Mesodermal cell (in vitro differentiated cells): ENCODE measurements at regions not wholly inside any gene's neighbourhood (a gene's known extent, or its start where the extent isn't known, plus 50 kb on each side); places are given as distances from the start of the nearest gene placed in this dataset.

ENCODE experiments used
- H3K27ac ChIP-seq: 2 replicates; pipeline ENCODE4 v1.7.0; 2013; ENCODE audit warnings: mild to moderate bottlenecking, low read depth, low read length, moderate library complexity; ENCODE audit not compliant: severe bottlenecking
- H3K36me3 ChIP-seq: 2 replicates; pipeline ENCODE4 v1.7.1; 2013; ENCODE audit warnings: mild to moderate bottlenecking, low read length, moderate library complexity; ENCODE audit not compliant: control insufficient read depth, insufficient read depth
- H3K4me1 ChIP-seq: one replicate; pipeline ENCODE4 v1.7.1; 2013; ENCODE audit warnings: mild to moderate bottlenecking, low read length; ENCODE audit not compliant: insufficient read depth, control insufficient read depth, poor library complexity, severe bottlenecking
- H3K4me3 ChIP-seq: 2 replicates; pipeline ENCODE4 v1.7.0; 2013; ENCODE audit warnings: low read length, control low read depth, mild to moderate bottlenecking; ENCODE audit not compliant: insufficient read depth, poor library complexity, severe bottlenecking; ENCODE audit errors: extremely low read depth
- H3K9me3 ChIP-seq: 2 replicates; pipeline ENCODE4 v1.7.1; 2013; ENCODE audit warnings: mild to moderate bottlenecking, low read length, moderate library complexity; ENCODE audit not compliant: control insufficient read depth
- WGBS, 2 experiments: methylation state at CpG; one replicate each; pipeline ENCODE4 v1.1.5; 2013; ENCODE audit warnings: missing lambda C conversion rate in 2 of 2; ENCODE audit not compliant: insufficient coverage in 2 of 2; 5-methylcytosine and 5-hydroxymethylcytosine counted together

GRCh38 chr21:16011719-16012118 is 281.9 kb downstream of the USP25 start:
- Histone ChIP-seq H3K27ac (no peak overlapping the region), H3K9me3 (no peaks in the 10 kb centered on the region), H3K36me3 (no peaks in the 10 kb centered on the region), H3K4me1 (no peaks in the 10 kb centered on the region), H3K4me3 (no peak overlapping the region)
- WGBS, 2 experiments: 100% methylated on average over 2 of the region's 4 CpGs; no CpG with 5 or more reads in 1 of the 2 experiments

GRCh38 chr21:16013570-16013969 is 283.8 kb downstream of the USP25 start:
- no peaks in the 10 kb centered on the region for H3K9me3 ChIP-seq
- WGBS, 2 experiments: 100% methylated on average over 1 of the region's 2 CpGs; no CpG with 5 or more reads in 1 of the 2 experiments
- H3K4me3 ChIP-seq: no peak overlapping the region
- H3K27ac ChIP-seq: no peak overlapping the region
- no peaks in the 10 kb centered on the region for H3K4me1 ChIP-seq
- no peaks in the 10 kb centered on the region for H3K36me3 ChIP-seq

- no peak overlapping the region for H3K27ac ChIP-seq
- no peaks in the 10 kb centered on the region for H3K9me3 ChIP-seq
- H3K4me1 ChIP-seq: no peaks in the 10 kb centered on the region
- no peaks in the 10 kb centered on the region for H3K36me3 ChIP-seq
- H3K4me3 ChIP-seq: no peak overlapping the region
- no CpG with 5 or more reads among the region's 2 CpGs for WGBS, 2 experiments
Observed at GRCh38 chr21:16020878-16021277, 291.1 kb downstream of the USP25 start.

GRCh38 chr21:16022116-16022515 is 292.3 kb downstream of the USP25 start:
- Histone ChIP-seq H3K9me3 (no peaks in the 10 kb centered on the region), H3K4me1 (no peaks in the 10 kb centered on the region), H3K4me3 (no peak overlapping the region), H3K27ac (no peak overlapping the region), H3K36me3 (no peaks in the 10 kb centered on the region)
- 90 to 91% methylated on average over 3 of the region's 4 CpGs for WGBS, 2 experiments

GRCh38 chr21:16022921-16023320 is 293.1 kb downstream of the USP25 start:
- H3K9me3 ChIP-seq: no peaks in the 10 kb centered on the region
- H3K4me1 ChIP-seq: no peaks in the 10 kb centered on the region
- no peak overlapping the region for H3K27ac ChIP-seq
- 86 to 94% methylated on average over 3 of the region's 3 CpGs for WGBS, 2 experiments
- H3K4me3 ChIP-seq: no peak overlapping the region
- H3K36me3 ChIP-seq: no peaks in the 10 kb centered on the region

- no CpG with 5 or more reads among the region's 2 CpGs for WGBS, 2 experiments
- Histone ChIP-seq H3K4me1 (no peaks in the 10 kb centered on the region), H3K36me3 (no peaks in the 10 kb centered on the region), H3K9me3 (no peaks in the 10 kb centered on the region), H3K27ac (no peak overlapping the region), H3K4me3 (no peak overlapping the region)
Observed at GRCh38 chr21:16028142-16028541, 298.4 kb downstream of the USP25 start.

GRCh38 chr21:16028941-16029464 is 299.2 kb downstream of the USP25 start:
- WGBS, 2 experiments: 83% methylated on average over 1 of the region's 2 CpGs; no CpG with 5 or more reads in 1 of the 2 experiments
- H3K36me3 ChIP-seq: no peaks in the 10 kb centered on the region
- H3K9me3 ChIP-seq: no peaks in the 10 kb centered on the region
- H3K27ac ChIP-seq: no peak overlapping the region
- H3K4me3 ChIP-seq: no peak overlapping the region
- H3K4me1 ChIP-seq: no peaks in the 10 kb centered on the region

- Histone ChIP-seq H3K9me3 (no peaks in the 10 kb centered on the region), H3K4me3 (no peak overlapping the region), H3K27ac (no peak overlapping the region), H3K4me1 (no peaks in the 10 kb centered on the region), H3K36me3 (no peaks in the 10 kb centered on the region)
- 90 to 91% methylated on average over 3 of the region's 4 CpGs for WGBS, 2 experiments
Observed at GRCh38 chr21:16033193-16033592, 303.4 kb downstream of the USP25 start.

GRCh38 chr21:16034446-16035190 is 304.8 kb downstream of the USP25 start:
- no CpG with 5 or more reads among the region's 1 CpG for WGBS, 2 experiments

GRCh38 chr21:16037421-16037955 is 307.7 kb downstream of the USP25 start:
- no peak overlapping the region for H3K4me3 ChIP-seq
- no peaks in the 10 kb centered on the region for H3K36me3 ChIP-seq
- H3K9me3 ChIP-seq: no peaks in the 10 kb centered on the region
- H3K27ac ChIP-seq: no peak overlapping the region
- no peaks in the 10 kb centered on the region for H3K4me1 ChIP-seq
- WGBS, 2 experiments: 92 to 93% methylated on average over 3 to 4 of the region's 5 CpGs

More at GRCh38 chr21:16034446-16035190, 304.8 kb downstream of the USP25 start:
- H3K9me3 ChIP-seq: no peaks in the 10 kb centered on the region
- no peaks in the 10 kb centered on the region for H3K4me1 ChIP-seq
- no peak overlapping the region for H3K27ac ChIP-seq
- H3K4me3 ChIP-seq: no peak overlapping the region
- no peaks in the 10 kb centered on the region for H3K36me3 ChIP-seq

GRCh38 chr21:16040601-16041000 is 310.8 kb downstream of the USP25 start:
- no peaks in the 10 kb centered on the region for H3K9me3 ChIP-seq
- no peaks in the 10 kb centered on the region for H3K36me3 ChIP-seq
- 92% methylated on average over 1 to 2 of the region's 3 CpGs for WGBS, 2 experiments
- H3K4me3 ChIP-seq: no peak overlapping the region
- H3K27ac ChIP-seq: no peak overlapping the region
- H3K4me1 ChIP-seq: no peaks in the 10 kb centered on the region
